HG03060 (cell line): ENCODE measurements at regions not wholly inside any gene's neighbourhood (a gene's known extent, or its start where the extent isn't known, plus 50 kb on each side); places are given as distances from the start of the nearest gene placed in this dataset.

Experiments used
- ATAC-seq: cut with Tn5 transposase; IDR thresholded peaks from one replicate; pipeline ENCODE4 v1.9.1; 2021; ENCODE audit warnings: low read depth, moderate number of reproducible peaks; ENCODE audit not compliant: unreplicated experiment

- ATAC-seq = no peak
Measured at GRCh38 chr2:235333076-235333475, 160.8 kb upstream of the AGAP1 start.

- ATAC-seq = no peak
Measured at GRCh38 chr2:235334179-235334578, 159.7 kb upstream of the AGAP1 start.

- no peak for ATAC-seq
Measured at GRCh38 chr2:235343156-235343774, 150.6 kb upstream of the AGAP1 start.

- no peak for ATAC-seq
Measured at GRCh38 chr2:235343869-235344268, 150.0 kb upstream of the AGAP1 start.

GRCh38 chr2:235345745-235346144 lies 148.1 kb upstream of the AGAP1 start:
- ATAC-seq = no peak

GRCh38 chr2:235347691-235348090 lies 146.2 kb upstream of the AGAP1 start:
- no peak for ATAC-seq

- no peak for ATAC-seq
Measured at GRCh38 chr2:235348329-235348728, 145.5 kb upstream of the AGAP1 start.

GRCh38 chr2:235350234-235350633 lies 143.6 kb upstream of the AGAP1 start:
- ATAC-seq = no peak

- ATAC-seq = no peak
Measured at GRCh38 chr2:235352541-235352940, 141.3 kb upstream of the AGAP1 start.

GRCh38 chr2:235357881-235358280 lies 136.0 kb upstream of the AGAP1 start:
- no peak for ATAC-seq

GRCh38 chr2:235358981-235359471 lies 134.8 kb upstream of the AGAP1 start:
- ATAC-seq = no peak

- ATAC-seq = no peak
Measured at GRCh38 chr2:235360446-235360845, 133.4 kb upstream of the AGAP1 start.

GRCh38 chr2:235365743-235366142 lies 128.1 kb upstream of the AGAP1 start:
- no peak for ATAC-seq

GRCh38 chr2:235366390-235366789 lies 127.5 kb upstream of the AGAP1 start:
- ATAC-seq = no peak

GRCh38 chr2:235366807-235367206 lies 127.0 kb upstream of the AGAP1 start:
- ATAC-seq = no peak

- no peak for ATAC-seq
Measured at GRCh38 chr2:235371018-235371417, 122.8 kb upstream of the AGAP1 start.

- no peak for ATAC-seq
Measured at GRCh38 chr2:235373171-235373570, 120.7 kb upstream of the AGAP1 start.

GRCh38 chr2:235377176-235377575 lies 116.7 kb upstream of the AGAP1 start:
- ATAC-seq = no peak

- ATAC-seq = no peak
Measured at GRCh38 chr2:235378246-235378645, 115.6 kb upstream of the AGAP1 start.

GRCh38 chr2:235378944-235379343 lies 114.9 kb upstream of the AGAP1 start:
- ATAC-seq = no peak

- ATAC-seq = no peak
Measured at GRCh38 chr2:235381261-235381912, 112.5 kb upstream of the AGAP1 start.

- ATAC-seq = no peak
Measured at GRCh38 chr2:235382179-235382578, 111.7 kb upstream of the AGAP1 start.
